Fibroblast of skin of scalp (primary cell): ENCODE measurements at regions not wholly inside any gene's neighbourhood (a gene's known extent, or its start where the extent isn't known, plus 50 kb on each side); places are given as distances from the start of the nearest gene placed in this dataset.

ENCODE experiments used
- DNase-seq: peaks from one replicate; pipeline ENCODE4 v3.0.0-alpha.2; 2013

- DNase-seq: no peak
Measured at GRCh38 chr10:111356571-111356970, 279.7 kb downstream of the ADRA2A start.

GRCh38 chr10:111357859-111358258 is 281.0 kb downstream of the ADRA2A start:
- DNase-seq: no peak

- peak; percentile 23 for DNase-seq
Measured at GRCh38 chr10:111360260-111360925, 283.6 kb downstream of the ADRA2A start.

GRCh38 chr10:111367531-111367930 is 290.7 kb downstream of the ADRA2A start:
- DNase-seq: no peak

GRCh38 chr10:111370101-111370500 is 293.3 kb downstream of the ADRA2A start:
- DNase-seq: peak; percentile 54

GRCh38 chr10:111373696-111374095 is 296.9 kb downstream of the ADRA2A start:
- DNase-seq: no peak

DNA sequence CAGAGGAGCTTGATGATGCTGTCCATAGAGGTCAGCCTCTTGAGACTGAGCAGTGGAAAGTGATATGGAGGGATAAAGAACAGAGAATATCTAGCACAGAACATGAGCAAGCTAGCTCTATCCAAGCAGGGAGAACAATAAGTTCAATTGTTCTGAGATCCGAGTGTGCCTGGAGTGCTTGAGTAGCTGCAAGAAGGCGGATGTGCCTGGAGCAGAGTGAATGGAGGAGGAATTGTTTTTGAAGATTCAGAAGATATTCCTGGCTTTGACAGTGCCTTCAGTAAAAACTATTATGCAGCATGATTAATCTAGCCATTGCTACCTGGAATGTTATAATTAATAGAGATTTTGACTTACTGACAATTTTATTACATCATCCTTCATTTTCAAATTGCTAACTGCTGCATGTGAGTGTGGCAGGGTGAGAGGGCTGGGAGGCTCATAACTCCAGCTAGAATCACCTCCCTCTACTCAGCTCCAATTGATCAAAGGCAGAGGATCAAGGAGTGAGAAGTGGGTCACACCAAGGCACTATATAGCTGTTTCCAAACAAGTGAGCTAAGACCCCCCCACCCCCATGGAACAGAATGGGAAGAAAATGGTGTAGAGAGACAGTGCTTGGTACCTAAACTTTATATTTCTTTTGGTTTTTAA is 302.8 kb downstream of the ADRA2A start:
- DNase-seq: no peak

- DNase-seq: no peak
Measured at GRCh38 chr10:111384556-111384955, 307.7 kb downstream of the ADRA2A start.

DNA sequence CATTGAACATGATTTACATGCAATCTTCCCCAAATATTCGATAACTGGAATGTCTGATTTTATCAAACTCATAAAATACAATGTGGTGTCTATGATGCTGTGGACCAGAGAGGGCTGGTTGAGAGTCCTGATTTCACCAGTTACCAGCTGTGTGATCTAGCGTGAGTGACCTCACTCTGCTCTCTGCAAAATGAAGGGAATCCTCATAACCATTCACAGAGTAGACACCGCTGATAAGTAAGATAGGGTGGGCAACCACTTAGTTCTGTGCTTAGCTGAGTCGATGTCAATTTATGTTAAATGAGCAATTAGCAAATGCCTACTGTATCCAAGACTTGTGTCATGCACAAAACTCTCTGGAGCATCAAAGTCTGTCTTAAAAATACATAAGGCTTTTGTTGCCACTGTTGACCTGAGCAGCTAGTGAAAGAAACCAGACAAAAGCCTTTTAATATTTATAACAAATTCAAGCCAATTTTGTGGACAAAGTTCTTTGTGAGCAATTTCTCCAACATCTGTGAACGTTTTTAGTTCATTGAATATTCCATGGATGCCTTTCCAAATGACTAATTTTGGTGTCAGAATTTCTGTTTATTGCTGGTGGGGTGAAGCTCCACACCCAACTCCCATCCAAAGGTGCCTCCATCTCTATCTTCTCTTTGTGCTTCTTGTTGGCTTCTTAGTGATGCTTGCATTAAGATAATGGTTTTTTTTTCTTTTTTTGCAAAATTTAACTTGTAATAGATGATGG is 314.2 kb downstream of the ADRA2A start:
- DNase-seq: no peak

DNA sequence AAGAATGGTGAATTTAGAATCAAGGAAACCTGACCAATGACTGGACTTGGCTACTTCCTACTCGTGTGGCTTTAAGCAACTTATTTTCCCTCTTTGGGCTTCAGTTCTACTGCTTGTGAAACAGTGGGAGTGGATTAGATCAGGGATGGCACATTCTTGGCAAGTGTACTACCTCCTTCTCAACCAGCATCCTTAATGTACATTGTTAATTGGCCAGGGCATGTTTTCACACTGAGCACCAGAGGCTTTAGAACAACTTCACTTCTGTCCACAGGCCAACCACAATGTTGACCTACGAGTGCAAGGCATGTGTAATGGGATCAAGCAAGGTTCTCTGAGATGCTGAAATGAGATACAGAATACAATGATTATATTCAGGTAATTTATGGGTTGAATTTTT is 315.3 kb downstream of the ADRA2A start:
- DNase-seq: peak; percentile 14

DNA sequence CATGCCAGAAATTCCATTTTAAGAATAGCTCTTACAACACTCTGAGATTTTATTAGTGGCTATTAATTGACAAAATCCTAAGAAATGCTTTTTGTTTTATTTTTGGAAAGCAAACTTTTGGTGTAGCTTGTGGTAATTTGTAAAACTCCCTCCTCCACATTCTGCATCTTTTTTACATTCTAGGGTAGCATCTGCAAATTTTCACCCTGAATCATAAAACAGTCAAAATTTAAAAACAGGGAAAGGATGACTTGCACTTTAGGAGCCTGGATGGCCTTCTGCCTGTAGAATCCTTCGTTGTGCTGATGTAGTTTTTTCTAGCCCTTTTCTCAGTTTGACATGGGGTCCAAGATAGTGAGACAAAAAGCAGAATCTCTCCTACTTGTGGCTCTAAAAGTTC is 316.1 kb downstream of the ADRA2A start:
- DNase-seq: no peak

GRCh38 chr10:111410740-111411139 is 333.9 kb downstream of the ADRA2A start:
- peak; percentile 24 for DNase-seq

GRCh38 chr10:111425459-111425858 is 348.6 kb downstream of the ADRA2A start:
- no peak for DNase-seq

DNA sequence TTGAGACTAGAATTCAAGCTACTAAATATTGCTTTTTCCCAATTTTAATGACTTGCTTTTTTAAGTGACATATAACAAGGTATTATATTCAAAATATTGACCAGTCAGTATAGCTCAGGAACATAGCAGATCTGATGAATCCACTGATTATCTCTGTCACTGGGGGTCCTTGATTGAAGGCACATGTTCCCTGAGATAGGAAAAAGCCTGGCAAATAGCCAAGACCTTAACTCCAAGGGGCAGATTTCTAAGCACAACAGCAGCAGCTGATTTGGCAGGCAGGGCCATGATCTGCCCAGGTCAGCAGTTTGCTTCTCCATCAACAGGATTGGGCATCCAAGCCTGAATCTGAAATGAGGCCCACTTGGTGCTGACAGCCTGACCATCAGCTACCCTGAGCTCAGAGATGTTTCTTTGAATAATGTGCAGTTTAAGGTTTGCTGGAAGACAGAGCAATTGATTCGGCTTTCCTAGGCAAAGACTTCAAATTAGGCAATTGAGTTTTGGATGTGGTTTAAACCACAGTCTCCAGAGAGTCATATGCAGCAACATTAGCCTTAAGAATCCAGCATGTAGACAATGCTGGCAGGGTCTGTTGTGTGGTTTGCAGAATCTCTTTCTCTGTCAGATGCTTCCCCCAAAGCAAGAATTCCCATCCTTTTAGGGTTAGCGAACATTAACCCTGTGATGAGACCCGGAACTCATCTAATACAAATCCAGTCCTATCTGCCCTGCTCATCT is 352.6 kb downstream of the ADRA2A start:
- no peak for DNase-seq

GRCh38 chr10:111430070-111430469 is 353.2 kb downstream of the ADRA2A start:
- DNase-seq: no peak

DNA sequence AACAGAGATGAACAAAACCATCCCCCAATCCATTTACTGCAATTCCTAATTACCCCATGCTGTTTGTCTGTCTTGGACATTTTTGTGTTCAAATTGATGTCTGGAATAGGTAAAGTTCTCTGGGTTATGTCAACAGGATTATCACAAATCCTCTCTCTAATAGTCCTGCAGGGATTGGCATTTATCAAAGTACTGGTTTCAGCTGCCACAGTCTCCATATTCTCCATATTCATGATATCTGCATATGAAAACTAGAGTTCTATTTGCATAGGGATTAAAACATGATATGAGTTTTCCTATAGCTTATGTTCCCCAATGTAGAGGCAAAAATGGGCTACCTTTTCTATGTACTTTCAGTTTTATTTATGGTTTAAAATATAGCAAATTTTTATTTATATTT is 355.8 kb downstream of the ADRA2A start:
- DNase-seq: no peak

GRCh38 chr10:111435871-111436270 is 359.0 kb downstream of the ADRA2A start:
- no peak for DNase-seq

- no peak for DNase-seq
Measured at GRCh38 chr10:111439034-111439842, 362.4 kb downstream of the ADRA2A start.

GRCh38 chr10:111440501-111440900 is 363.7 kb downstream of the ADRA2A start:
- no peak for DNase-seq

GRCh38 chr10:111445667-111446066 is 368.8 kb downstream of the ADRA2A start:
- no peak for DNase-seq

- DNase-seq: no peak
Measured at GRCh38 chr10:111446966-111447365, 370.1 kb downstream of the ADRA2A start.

DNA sequence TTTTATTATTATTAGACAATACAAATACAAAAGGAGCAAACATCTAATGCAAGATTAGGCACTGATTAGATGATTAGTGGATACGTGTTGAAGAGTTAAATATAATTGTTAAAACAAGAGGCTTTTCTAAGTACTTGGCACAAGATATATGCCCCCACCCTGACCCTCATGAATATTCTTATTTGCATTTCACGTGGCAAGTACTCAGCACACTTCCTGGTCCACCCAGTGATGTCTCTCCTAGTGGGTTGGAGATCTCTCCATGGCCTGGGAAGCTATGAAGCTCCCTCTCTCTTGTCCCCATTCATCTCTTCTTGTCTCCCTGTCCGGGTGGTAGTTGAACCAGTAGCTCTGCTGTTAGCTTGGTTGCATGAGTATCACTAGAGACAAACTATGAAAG is 375.3 kb downstream of the ADRA2A start:
- no peak for DNase-seq
